HL-60 (cell line): ENCODE measurements at regions not wholly inside any gene's neighbourhood (a gene's known extent, or its start where the extent isn't known, plus 50 kb on each side); places are given as distances from the start of the nearest gene placed in this dataset.

Experiments
- CTCF ChIP-seq: IDR thresholded peaks from one replicate; pipeline ENCODE4 v1.5.1; 2011; ENCODE audit warnings: low read length, control low read depth, inconsistent platforms; ENCODE audit not compliant: insufficient read depth
- GABPA ChIP-seq: IDR thresholded peaks from 2 replicates; pipeline ENCODE4 v1.6.1; 2012; ENCODE audit warnings: low read depth
- POLR2AphosphoS5 ChIP-seq: IDR thresholded peaks from 2 replicates; pipeline ENCODE4 v1.6.1; 2012; ENCODE audit warnings: low read depth
- REST ChIP-seq: IDR thresholded peaks from 2 replicates; pipeline ENCODE4 v1.6.1; 2012; ENCODE audit warnings: low read depth; ENCODE audit not compliant: insufficient replicate concordance
- SPI1 ChIP-seq: IDR thresholded peaks from 2 replicates; pipeline ENCODE4 v1.6.1; 2012; ENCODE audit warnings: low read depth, mild to moderate bottlenecking, borderline replicate concordance

- TF ChIP-seq CTCF (no peak), POLR2AphosphoS5 (no peak), GABPA (no peak), REST (no peak), SPI1 (no peak)
These were observed 97.7 kb downstream of the ING1 start for GRCh38 chr13:110811008-110811720.
